HG03039 (cell line): ENCODE measurements at regions not wholly inside any gene's neighbourhood (a gene's known extent, or its start where the extent isn't known, plus 50 kb on each side); places are given as distances from the start of the nearest gene placed in this dataset.

Source experiments
- ATAC-seq: cut with Tn5 transposase; IDR thresholded peaks from one replicate; pipeline ENCODE4 v1.9.1; 2021; ENCODE audit warnings: mild to moderate bottlenecking, moderate library complexity; ENCODE audit not compliant: unreplicated experiment

DNA sequence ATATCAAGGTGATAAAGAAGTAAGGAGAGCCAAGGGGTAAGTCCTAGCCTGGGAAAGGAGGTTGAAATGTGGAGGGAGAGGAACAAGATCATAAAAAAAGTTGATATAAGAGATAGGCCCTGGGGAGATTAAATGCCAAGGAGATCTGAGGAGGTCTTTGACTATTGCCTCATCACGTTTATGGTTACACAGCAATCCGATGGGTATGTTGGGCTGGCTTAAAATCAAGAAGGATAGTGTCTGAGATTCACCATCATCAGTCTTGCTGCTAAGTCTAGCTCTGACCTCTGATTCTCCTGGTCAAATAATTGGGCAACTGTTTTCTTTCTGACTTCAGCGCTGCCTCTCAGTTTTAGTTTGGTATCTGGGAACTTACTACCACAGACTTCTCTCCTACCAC is 416.3 kb downstream of the GPATCH2 start:
- no peak for ATAC-seq

DNA sequence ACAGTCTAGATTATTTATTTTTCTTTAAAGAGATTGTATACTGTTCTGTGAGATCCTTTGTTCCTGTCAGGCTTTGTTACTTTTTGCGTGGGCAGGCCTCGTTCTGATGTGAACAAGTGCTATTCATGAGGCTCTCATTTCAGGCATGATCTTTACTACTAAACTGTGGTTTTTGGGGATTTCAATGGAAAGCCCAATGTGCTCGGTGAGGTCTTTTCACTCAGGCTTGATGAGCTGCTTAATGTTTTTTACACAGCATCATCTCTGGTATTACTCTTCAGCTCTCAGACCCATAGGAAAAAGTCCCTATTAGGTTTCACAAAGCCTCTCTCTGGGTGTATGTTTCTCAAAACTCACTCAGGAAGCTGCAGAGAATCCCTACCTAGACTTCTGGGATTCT is 419.4 kb downstream of the GPATCH2 start:
- ATAC-seq = peak; percentile 89

DNA sequence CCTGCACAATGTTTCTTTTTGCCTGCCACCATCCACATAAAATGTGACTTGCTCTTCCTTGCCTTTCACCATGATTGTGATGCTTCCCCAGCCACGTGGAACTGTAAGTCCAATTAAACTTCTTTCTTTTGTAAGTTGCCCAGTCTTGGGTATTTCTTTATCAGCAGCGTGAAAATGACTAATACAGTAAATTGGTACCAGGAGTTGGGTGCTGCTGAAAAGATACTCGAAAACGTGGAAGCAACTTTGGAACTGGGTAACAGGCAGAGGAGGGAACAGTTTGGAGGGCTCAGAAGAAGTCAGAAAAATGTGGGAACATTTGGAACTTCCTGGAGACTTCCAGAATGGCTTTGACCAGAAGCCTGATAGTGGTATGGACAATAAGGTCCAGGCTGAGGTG is 425.3 kb downstream of the GPATCH2 start:
- ATAC-seq = no peak

DNA sequence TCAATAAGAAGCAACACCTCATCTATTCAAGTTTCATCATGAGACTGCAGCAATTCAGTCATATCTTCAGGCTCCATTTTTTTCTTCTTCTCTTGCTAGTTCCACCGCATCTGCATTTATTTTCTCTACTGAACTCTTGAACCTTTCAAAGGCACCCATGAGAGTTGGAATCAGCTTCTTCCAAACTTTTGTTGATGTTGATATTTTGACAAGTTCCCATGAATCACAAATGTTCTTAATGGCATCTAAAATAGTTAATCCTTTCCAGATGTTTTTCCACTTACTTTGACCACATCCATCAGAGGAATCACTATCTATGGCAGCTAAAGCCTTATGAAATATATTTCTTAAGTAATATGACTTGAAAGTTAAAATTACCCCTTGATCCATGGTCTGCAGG is 434.3 kb downstream of the GPATCH2 start:
- ATAC-seq = no peak

DNA sequence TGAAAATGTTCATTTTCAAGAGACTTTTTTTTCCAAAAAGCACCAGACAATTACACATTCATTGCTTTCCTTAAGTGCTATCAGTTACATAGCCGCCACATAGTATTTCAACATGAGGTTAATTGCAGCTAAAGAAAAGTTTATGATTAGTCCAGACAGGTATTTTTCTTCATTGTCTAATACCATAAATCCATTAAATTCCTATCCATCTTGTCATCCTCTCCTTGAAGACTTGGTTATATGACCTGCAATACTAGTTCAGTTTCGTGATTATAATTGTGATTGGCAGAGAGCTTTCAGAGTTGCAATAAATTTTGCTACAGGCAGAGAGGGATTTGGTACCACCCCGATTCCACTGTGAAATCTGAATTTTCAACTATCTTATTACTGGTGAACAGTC is 437.7 kb downstream of the GPATCH2 start:
- no peak for ATAC-seq

DNA sequence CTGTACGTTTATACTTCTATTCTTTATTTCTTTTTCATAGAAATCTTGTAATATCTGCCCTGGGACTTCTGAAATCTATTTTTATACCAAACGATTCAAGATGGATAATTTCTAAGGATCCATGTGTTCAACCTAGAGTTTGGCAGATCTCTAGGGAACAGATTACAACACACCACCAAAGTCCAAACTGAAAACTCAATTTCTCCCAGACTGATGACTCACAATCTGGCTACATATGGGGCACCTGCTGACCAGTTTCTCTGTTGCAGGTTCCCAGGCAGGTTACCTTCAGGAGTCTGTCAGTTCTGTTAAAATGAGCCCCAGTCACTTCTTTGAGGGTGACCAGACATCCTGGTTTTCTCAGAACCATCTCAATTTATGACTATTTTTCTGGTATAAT is 439.4 kb downstream of the GPATCH2 start:
- no peak for ATAC-seq

DNA sequence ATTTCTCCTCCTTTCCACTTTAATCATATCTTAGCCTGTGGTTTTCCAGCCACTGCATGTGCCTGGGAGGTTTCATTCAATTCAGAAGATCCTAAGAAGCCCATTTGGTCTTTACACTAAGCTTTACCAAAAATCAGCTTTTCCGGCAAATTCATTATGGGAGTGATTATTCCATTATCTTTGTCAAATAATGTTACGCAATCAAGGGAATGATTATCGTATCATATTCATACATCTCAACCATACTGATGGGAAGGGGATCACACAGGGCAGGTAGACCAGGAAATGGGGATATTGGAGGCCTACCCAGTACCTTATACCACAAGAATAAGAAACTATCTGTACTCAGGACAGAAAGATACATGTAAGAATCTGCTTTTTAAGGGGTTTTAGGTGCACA is 440.5 kb downstream of the GPATCH2 start:
- ATAC-seq = no peak

DNA sequence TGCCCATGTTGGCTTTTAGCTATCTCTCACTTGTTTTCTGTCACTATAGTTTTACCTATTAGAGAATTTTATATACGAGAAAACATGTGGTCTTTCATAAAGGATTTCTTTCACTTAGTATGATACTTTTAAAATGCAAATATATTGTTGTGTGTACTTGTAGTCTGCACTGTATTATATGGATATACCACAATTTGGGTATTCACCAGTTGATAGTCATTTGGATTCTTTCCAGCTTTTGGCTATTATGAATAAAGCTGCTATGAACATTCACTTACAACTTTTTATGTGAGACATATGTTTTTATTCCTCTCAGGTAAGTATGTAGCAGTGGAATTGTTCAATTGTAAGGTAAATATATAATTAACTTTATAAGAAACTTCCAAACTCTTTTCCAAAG is 441.5 kb downstream of the GPATCH2 start:
- no peak for ATAC-seq

DNA sequence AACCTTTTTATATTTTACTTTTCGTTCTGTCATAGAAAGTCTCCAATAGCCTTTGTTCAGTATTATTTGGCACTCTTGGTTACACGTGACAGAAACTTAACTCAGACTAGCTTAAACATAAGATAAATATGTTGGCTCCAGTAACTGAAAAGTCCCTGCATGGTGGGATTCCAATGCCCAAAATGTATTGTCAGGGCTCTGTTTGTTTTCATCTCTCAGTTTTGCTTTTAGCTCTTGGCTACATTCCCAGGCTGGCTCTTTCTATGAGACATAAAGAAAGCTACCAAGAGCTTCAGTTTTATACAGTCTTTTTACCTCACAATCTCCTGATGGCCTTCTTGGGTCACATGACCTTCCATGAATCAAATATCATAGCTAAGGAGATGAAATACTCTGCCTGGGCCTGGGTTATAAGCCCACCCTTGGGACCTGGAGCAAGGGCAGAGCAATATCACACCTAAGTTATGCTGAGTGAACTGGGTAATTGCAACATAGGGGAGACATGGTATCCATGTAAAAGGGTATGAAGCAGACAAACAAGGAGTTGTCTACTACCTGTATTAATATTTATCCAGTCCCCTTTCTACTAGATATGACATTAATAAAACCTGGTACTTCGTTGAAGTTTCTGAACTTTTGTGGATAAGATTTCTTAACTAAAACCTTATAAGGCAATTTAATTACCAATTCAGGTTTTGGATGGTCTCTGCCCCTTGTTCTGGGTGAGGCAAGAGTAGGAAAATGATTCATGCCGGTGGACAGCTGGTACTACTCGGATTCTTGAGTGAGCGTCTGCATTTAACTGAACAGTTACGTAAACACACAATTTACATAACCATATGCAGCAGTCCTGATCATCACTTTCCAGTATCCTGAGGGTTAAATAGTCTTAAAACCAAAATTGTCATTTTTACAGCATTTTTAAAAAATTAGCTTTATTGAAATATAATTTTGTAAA is 442.3 kb downstream of the GPATCH2 start:
- no peak for ATAC-seq

DNA sequence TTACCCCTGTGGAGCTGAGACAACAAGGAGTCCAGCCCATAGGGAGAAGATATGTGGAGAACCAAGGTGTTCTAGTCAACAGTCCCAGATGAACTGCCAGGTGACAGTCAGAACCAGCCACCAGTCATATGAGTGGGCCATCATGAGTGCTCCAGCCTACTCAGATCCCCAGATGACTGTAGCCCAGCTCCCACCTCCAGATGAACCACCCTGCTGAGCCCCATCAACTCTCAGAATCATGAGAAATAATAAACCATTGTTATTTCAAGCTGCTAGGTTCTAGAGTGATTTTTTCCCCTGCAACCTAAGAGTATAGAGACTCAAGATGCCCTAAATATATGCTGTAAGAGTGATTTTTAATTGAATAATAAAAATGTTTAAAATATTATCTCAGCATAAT is 444.2 kb downstream of the GPATCH2 start:
- ATAC-seq = no peak

DNA sequence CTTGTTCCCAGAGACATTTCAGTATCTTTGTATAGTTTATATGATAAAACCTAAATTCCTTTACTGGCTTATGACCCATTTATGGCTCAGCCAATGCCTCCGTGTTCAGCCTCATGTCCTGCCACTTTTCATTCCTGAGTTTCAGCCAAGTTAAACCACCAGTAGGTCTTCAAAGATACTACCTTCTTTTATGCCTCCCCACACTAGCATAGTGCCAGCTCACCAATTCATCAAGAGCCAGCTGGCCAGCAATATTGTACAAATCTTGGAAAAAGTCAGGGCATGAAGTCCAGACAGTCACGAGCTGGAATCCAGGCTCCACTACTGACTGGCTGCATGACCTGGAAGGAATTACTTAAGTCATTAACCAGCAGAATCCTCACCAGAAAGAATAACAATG is 446.0 kb downstream of the GPATCH2 start:
- no peak for ATAC-seq

DNA sequence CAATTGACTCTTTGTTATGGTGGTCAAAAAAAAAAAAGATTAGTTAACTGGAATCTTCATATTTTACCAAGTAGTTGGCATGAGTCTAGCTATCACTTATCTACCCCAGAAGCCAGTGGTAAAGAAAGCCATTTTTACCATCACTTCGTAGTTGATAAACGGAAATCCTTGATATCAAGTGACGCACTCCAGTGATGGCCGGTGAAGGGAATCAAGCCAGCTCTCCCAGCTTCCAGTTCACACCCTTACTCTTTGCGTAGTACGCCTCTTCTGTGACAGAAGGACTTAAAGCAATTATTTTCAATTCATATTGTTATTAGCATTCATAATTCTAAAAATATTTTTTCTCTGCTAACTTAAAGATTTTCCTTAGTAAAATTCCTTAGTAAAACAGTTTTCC is 447.9 kb downstream of the GPATCH2 start:
- no peak for ATAC-seq

DNA sequence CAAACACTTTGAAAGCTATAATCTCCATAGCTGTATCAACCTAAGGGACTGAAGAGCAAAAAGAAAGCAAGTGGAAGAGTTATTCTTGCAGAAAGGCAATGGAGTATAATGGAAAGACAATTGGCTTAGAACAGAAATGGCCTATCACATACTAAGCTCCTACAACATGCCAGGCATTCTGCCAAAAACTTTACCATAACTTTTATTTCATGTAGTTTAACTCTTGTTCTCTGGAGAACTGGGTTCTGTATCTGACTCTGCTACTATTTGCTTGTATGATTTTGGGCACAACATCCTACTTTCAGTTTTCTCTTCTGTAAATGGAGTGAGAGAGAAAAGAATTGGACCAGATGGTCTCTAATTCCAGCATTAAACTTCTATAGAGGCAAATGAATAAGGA is 449.1 kb downstream of the GPATCH2 start:
- ATAC-seq = no peak

DNA sequence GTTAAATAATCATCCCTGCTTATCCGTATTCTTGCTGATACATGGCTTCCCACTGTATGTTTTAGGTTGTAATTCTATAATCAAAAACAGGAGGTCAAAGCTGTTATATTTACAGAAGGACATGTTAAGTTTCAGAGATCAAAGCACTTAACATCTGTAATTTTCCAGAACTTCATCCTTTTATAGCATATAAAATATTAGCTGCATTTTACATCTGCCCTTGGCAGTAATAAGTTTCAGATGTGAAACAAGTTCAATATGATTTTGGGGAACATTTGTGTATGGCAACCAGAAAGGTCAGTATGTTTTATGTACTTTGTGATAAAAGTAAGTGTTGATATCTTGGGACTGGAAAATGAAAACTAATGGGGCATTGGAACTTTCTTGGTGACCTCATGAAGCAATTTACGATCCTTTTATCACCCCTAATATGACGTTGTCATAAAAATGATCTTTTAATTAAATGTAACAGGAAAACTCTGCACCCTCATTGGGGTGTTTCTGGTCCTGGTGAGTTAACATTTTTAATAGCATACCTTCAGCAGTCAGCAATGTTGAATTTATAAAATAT is 449.6 kb downstream of the GPATCH2 start:
- no peak for ATAC-seq

DNA sequence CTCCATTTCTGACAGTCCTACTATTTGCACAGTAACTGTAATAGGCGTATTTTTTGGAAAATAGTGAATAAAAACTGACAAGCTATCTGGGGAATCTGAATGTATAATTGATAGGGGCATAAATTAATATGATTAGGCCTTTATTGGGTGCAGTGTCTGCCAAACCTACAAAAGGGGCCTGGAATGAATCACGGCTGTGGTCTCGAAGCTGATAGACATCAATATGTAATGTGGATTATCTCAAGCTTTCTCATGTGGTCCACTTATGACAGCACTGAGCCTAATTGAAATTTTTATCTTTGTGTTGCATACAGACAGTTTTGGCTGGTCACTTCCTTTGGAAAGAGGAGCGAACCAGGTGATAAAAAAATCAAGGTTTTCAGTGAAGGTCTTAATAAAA is 450.4 kb downstream of the GPATCH2 start:
- no peak for ATAC-seq

DNA sequence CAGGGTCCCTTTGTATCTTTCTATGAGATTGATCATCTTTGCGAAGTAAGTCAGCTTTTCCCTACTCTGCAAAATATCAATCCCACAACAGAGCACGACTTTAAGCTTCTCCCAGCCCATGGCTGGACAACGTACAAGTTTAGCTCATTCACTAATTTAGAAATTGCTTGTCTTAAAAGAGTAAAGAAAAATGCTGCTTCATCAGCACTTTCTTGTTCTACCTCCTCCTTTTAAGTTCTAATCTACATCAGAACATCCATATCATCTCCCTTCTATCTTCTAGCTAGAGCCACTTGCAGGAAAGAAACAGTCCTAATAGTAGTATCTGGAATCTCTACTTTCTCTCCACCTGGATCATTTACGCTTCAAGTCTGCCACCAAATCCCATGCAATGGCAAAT is 441.2 kb upstream of the ESRRG start:
- ATAC-seq = no peak

DNA sequence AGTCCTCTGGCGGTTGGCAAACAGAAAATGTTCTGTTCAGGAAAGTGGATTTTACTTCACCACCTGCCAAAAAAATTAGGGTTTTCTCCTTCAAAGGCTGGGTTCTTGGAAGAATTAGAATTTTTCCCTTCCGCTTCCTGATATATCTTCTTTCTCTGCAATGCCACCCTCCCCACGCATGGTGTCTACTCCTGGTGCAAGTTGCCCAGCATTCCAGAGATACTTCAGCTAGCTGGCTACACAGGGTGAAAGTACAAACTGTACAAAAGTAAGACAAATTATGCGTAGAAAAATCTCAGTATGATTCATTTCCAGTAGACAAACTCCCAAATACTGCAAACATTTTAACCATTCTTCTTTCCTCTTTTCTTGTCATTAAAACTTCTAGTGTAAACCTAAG is 430.1 kb upstream of the ESRRG start:
- no peak for ATAC-seq

DNA sequence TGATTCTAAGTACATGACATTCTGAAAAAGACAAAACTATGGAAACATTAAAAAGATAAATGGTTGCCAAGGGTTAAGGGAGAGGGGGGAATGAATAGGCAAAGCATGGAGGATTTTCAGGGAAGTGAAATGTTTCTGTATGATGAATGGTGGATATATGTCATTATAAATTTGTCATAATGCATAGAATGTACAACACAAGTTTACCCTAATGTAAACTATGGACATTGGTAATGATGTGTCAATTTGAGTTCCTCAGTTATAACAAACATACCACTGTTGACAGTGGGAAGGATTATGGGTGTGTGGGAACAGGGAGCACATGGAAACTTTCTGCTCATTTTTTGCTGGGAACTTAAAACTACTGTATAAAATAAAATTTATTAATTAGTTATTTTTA is 427.1 kb upstream of the ESRRG start:
- ATAC-seq = no peak

DNA sequence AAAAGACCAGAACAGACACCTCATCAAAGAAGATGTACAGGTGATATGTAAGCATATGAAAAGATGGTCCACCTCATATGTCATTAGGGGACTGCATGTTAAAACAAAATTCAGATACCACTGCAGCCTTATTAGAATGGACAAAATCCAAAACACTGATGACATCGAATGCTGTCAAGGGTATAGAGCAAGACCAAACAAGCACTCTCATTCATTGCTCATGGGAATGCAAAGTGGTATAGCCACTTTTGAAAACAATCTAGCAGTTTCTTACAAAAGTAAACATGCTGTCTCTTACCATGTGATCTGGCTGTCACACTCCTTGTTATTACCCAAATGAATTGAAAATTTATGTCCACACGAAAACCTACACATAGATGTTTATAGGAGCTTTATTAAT is 426.6 kb upstream of the ESRRG start:
- no peak for ATAC-seq

DNA sequence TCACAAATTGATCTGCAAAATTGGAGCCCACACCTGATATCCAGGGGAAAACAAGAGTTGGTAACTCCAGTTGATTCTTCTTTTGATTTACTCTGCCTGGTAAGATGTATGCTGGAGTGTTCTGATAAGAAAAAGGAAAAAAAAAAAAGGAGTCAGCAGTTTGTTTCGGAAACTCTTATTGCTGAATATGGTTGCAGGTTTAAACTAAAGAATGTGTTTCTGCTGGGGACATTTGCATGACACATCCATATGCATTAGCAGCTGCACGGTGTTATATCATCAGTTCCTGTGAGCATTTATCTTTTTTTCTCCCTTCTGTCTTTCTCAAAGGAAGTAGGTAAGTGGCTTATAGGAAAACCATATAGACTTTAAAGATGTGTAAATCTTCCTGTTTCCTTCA is 418.5 kb upstream of the ESRRG start:
- no peak for ATAC-seq

DNA sequence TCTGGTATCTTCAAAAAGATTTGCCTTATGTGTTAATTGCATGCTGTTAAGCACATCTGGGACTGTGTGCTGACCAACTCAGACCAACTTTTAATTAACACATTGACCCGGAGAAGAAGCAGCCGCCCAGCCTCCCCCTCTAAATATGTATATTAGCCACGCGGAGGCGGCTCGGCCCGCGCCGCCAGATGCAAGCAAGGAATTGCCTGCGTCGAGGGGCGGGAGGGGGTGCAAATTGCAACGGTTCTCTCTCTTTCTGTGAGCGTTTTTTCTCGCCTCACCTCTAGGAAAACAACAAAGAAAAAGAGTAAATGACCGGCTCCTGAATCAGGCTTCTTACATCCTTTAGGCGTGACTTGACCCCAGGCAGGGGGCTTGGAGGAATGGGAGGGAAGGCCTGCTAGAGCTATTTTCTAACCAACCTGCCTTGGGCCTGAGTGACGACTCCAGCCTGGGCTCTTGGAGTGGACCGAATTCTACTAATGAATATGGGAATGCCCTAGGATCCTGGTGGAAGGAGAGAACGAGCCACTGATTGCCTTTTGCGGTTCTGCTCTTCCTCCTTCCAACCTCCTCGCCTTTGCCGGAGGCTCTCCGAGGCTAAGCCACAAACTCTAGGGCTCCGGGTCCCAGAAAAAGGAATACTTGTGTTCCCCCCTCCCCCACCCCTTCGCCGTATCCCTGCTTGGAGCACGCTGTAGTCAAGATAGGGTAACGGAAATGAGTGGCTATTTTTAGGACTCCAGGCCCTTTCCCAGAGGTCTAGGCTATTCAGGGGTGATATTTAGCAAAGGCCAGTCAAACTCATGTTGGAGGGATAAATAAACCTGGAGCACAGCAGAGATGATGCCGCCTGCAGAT is 417.0 kb upstream of the ESRRG start:
- no peak for ATAC-seq

DNA sequence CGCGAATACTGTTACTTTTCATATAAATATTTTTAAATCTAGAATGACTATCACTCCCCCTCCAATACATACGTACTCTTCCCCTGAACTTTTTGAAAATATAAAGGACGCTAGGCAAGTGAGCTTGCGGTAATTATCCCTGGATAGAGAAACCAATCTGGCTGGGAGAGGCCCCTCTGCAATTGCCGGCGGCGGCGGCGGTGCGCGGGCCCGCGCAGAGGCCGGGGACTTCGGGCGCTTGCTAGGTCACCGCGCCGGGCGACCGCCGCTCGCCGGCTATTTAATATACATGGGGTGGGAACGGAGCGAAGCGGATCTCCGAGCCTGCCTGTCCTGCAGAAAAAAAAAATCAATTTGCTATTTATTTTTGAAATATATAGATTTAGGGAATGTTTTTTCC is 416.3 kb upstream of the ESRRG start:
- ATAC-seq = no peak
